Gastroesophageal sphincter (tissue), 3 donors: ENCODE measurements at regions not wholly inside any gene's neighbourhood (a gene's known extent, or its start where the extent isn't known, plus 50 kb on each side); places are given as distances from the start of the nearest gene placed in this dataset.

Source experiments
- POLR2A ChIP-seq, 2 donors: fragments of 450-650 bp; IDR thresholded peaks; one replicate each; pipeline ENCODE4 v1.6.1; 2017; ENCODE audit warnings: antibody characterized with exemption in 2 of 2, mild to moderate bottlenecking in 2 of 2, moderate library complexity in 1 of 2
- POLR2AphosphoS5 ChIP-seq: sonication (generic); formaldehyde crosslinking; IDR thresholded peaks from one replicate; pipeline ENCODE4 v1.6.1; 2017; ENCODE audit warnings: antibody characterized with exemption
- TF ChIP-seq, protein P1 (sequence below), 4 experiments: fragments of 200-600 bp in 2 of 4; fragments of 450-650 bp in 2 of 4; sonication (generic) in 1 of 4; IDR thresholded peaks; one replicate each; pipeline ENCODE4 v1.5.1; 2017 to 2019; ENCODE audit warnings: antibody characterized with exemption in 4 of 4, mild to moderate bottlenecking in 2 of 4, moderate library complexity in 2 of 4

DNA sequence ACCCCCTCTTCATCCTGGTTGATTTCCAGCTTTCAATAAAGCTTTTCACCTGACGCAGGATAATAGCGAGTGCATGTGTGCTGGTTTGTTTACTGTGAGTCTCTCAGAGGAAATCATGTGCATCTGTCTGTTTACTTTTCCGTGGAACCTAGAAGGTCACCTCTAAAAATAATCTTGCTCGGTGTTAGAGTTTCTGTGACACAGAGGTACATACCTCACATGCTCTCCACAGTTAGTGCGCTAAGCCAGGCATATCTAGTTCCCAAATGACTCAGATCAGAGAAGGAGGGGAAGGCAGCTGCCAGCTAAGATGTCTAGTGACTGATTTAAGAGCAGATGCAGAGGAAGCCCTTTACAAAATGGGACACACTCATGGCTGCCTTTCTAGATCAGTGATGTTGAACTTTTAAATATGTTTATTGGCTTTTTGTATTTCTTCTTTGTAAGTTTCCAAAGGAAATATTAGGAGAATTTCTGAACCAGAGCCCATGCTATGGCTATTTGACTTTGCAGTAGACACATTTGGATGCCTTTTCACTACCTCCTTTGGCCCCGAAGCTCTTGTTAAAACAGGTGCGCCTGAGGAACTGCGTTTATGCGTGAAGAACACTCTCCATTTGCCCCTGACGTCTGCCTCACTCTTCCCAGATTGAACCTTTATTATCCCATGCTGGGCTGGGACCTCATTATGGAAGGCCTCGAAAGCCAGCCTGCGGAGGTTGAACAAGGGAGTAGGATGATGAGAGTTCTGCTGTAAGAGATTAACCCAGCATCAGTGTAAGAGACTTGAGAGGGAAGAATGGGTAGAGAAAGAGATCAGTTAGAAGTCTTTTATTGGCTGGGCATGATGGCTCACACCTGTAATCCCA, 145.6 kb downstream of the FAM161A start:
- TF ChIP-seq, protein P1, sequence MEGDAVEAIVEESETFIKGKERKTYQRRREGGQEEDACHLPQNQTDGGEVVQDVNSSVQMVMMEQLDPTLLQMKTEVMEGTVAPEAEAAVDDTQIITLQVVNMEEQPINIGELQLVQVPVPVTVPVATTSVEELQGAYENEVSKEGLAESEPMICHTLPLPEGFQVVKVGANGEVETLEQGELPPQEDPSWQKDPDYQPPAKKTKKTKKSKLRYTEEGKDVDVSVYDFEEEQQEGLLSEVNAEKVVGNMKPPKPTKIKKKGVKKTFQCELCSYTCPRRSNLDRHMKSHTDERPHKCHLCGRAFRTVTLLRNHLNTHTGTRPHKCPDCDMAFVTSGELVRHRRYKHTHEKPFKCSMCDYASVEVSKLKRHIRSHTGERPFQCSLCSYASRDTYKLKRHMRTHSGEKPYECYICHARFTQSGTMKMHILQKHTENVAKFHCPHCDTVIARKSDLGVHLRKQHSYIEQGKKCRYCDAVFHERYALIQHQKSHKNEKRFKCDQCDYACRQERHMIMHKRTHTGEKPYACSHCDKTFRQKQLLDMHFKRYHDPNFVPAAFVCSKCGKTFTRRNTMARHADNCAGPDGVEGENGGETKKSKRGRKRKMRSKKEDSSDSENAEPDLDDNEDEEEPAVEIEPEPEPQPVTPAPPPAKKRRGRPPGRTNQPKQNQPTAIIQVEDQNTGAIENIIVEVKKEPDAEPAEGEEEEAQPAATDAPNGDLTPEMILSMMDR (IDR thresholded peaks at IDR 0.05), result no peak
- peak; percentile 62 for TF ChIP-seq POLR2AphosphoS5
- TF ChIP-seq POLR2A (IDR thresholded peaks at IDR 0.05), result no peak
